Adrenal gland (tissue), 5 donors: ENCODE measurements at regions not wholly inside any gene's neighbourhood (a gene's known extent, or its start where the extent isn't known, plus 50 kb on each side); places are given as distances from the start of the nearest gene placed in this dataset.

Experiments
- POLR2A ChIP-seq, 2 donors: fragments of 450-650 bp; IDR thresholded peaks; one replicate each; pipeline ENCODE4 v1.6.1; 2017; ENCODE audit warnings: antibody characterized with exemption in 2 of 2, mild to moderate bottlenecking in 2 of 2, moderate library complexity in 1 of 2
- TF ChIP-seq, protein P1 (sequence below), 6 experiments: fragments of 450-650 bp in 4 of 6; fragments of 200-600 bp in 2 of 6; sonication (generic) in 1 of 6; IDR thresholded peaks; 1 replicate in 5 of 6; 2 replicates in 1 of 6; pipeline versions ENCODE4 v1.5.1 to v1.8.0; 2016 to 2021; ENCODE audit warnings: antibody characterized with exemption in 6 of 6, mild to moderate bottlenecking in 2 of 6, moderate library complexity in 1 of 6
- donor health status: DM: no; HTN: no; CAD: no.

DNA sequence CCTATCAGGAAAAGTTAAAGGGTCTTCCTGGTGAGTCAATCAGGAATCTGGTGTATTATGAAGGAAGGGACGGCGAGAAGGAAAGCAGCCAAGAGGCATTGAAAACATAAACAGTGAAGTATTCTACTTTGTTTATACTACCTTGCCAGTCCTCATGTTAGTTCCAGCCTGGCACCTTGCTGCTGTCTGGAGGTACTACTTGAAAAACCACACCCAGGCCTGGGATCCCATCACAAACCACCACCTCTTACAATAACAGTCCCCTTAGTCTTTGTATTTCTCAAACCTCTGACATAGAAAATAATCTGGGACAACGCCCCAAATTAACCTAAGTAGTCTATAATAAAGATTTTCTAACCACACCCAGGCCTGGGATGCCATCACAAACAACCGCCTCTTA is 676.7 kb upstream of the SOX9 start:
- TF ChIP-seq, protein P1, sequence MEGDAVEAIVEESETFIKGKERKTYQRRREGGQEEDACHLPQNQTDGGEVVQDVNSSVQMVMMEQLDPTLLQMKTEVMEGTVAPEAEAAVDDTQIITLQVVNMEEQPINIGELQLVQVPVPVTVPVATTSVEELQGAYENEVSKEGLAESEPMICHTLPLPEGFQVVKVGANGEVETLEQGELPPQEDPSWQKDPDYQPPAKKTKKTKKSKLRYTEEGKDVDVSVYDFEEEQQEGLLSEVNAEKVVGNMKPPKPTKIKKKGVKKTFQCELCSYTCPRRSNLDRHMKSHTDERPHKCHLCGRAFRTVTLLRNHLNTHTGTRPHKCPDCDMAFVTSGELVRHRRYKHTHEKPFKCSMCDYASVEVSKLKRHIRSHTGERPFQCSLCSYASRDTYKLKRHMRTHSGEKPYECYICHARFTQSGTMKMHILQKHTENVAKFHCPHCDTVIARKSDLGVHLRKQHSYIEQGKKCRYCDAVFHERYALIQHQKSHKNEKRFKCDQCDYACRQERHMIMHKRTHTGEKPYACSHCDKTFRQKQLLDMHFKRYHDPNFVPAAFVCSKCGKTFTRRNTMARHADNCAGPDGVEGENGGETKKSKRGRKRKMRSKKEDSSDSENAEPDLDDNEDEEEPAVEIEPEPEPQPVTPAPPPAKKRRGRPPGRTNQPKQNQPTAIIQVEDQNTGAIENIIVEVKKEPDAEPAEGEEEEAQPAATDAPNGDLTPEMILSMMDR (IDR thresholded peaks at IDR 0.05): no peak
- TF ChIP-seq POLR2A (IDR thresholded peaks at IDR 0.05): no peak
